Erythroblast (primary cell): ENCODE measurements at regions not wholly inside any gene's neighbourhood (a gene's known extent, or its start where the extent isn't known, plus 50 kb on each side); places are given as distances from the start of the nearest gene placed in this dataset.

Experiments used
- DNase-seq, 2 experiments: peaks; one replicate each; lab custom pipeline; 2025; lab: John Stamatoyannopoulos, UW
- GATA1 ChIP-seq: IDR thresholded peaks from 2 replicates; pipeline ENCODE4 v1.6.1; 2011; ENCODE audit warnings: low read depth, mild to moderate bottlenecking, control low read depth, low read length, moderate library complexity
- POLR2A ChIP-seq: IDR thresholded peaks from 2 replicates; pipeline ENCODE4 v1.6.1; 2011; ENCODE audit warnings: mild to moderate bottlenecking, low read length

DNA sequence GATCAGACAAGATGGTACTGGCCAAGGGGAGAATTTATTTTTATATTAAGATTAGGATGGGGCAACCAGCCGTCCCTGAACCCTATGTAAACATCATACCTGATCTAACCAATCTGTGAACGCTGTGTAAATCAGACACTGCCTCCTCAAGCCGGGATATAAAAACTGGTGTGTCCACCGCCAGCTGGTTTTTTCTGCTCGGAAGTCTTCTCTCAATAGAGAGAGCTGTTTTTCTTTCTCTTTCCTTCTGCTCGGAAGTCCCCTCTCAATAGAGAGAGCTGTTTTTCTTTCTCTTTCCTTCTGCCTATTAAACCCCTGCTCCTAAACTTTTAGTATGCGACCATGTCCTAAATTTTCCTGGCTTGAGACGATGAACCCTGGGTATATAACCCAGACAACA, 615.5 kb upstream of the NUDT12 start:
- DNase-seq: no peak
- TF ChIP-seq POLR2A: no peak
- no peak for TF ChIP-seq GATA1

DNA sequence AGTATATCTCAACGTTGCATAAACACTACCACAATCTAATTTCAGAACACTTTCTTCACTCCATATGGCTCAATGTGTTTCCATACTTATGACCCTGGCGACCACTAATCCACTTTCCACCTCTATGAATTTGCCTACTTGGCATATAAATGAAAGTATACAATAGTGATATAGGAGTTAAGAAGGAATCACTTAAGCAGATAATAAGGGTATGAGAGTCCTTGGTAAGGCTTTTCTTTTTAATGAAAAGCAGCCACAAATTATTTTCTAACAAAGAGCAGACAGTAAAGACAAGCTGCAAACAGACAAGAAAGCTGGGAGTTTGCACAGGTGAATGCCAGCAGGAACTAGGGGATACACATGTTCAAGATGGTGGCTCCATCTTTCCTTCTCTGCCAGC, 615.1 kb upstream of the NUDT12 start:
- TF ChIP-seq POLR2A: no peak
- no peak for TF ChIP-seq GATA1
- DNase-seq: no peak

DNA sequence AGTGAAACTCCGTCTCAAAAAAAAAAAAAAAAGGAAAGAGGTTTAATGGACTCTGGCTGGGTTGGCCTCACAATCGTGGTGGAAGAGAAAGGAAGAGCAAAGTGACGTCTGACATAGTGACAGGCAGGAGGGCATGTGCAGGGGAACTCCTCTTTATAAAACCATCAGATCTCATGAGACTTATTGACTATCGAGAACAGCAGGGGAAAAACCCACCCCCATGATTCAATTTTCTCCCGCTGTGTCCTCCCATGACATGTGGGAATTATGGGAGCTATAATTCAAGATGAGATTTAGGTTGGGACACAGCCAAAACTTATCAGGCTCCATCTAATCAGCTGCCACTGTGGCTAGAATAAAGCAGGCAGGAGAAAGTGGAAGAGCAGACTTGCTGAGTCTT, 610.4 kb upstream of the NUDT12 start:
- DNase-seq: no peak
- TF ChIP-seq POLR2A (no peak), GATA1 (no peak)

GRCh38 chr5:104171958-104172690, 609.5 kb upstream of the NUDT12 start:
- TF ChIP-seq GATA1: no peak
- TF ChIP-seq POLR2A: no peak
- DNase-seq: no peak

GRCh38 chr5:104170926-104171325, 608.3 kb upstream of the NUDT12 start:
- DNase-seq: no peak
- TF ChIP-seq POLR2A (no peak), GATA1 (no peak)

- DNase-seq: no peak
- TF ChIP-seq GATA1 (no peak), POLR2A (no peak)
These were observed 584.1 kb upstream of the NUDT12 start for GRCh38 chr5:104146652-104147051.

- no peak for TF ChIP-seq POLR2A
- TF ChIP-seq GATA1: no peak
- no peak for DNase-seq
These were observed 577.3 kb upstream of the NUDT12 start for GRCh38 chr5:104139840-104140239.

DNA sequence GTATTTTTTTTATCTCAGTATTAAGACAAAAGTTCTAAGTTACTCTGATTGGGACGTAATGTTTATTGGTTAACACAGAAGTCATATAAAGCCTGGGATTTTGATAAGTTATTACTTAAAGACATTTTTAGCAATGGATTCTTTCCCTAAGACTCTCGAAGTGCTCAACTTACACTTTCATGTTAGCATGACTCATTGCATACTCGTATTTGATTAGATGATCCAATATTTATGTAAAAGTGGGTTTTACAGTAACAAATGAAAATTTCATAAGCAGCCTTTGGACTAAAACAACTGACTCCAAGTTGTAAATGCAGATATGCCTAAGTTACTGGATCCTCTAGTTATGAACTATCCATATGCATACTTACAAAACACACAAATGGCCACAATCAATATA, 567.7 kb upstream of the NUDT12 start:
- no peak for TF ChIP-seq POLR2A
- no peak for TF ChIP-seq GATA1
- no peak for DNase-seq

GRCh38 chr5:104128348-104128747, 565.8 kb upstream of the NUDT12 start:
- TF ChIP-seq GATA1 (no peak), POLR2A (no peak)
- DNase-seq: no peak

DNA sequence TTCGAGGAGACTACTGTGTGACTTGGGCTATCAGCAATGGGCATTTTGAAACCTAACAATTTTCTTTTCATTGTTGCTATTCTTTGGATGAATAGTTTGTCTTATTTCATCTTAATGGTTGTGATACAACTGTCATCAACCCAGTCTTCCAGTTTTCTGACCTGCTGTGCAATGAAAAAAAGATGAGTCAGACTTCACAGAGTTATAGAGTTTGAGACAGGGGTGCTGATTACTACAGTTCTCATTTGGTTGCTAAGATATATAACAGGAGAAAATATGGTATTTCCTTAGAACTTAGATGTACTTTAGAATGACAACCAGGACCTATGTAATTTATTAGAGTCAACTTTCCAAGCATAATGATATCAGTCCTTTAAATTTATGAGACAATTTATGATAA, 564.4 kb upstream of the NUDT12 start:
- TF ChIP-seq POLR2A: no peak
- no peak for DNase-seq

DNA sequence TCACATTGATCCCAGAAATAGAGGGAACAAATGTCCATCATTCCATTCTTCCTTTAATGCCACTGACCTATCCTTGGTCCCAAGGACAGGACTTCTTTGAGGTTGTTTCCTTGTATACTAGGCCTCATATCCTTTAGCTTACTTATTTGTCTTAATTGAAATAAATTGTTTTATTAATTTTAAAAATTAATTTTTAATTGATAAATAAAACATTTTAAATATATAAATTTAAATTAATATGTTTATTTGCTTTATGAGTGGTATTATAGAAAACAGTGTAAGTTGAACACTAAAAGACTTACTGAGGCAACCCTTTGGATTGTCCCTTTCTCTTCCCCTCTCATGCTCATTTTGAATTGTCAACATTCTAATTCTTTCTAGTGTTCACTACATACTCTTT, 556.9 kb upstream of the NUDT12 start:
- TF ChIP-seq POLR2A (no peak), GATA1 (no peak)
- no peak for DNase-seq

GRCh38 chr5:104111632-104112031, 549.0 kb upstream of the NUDT12 start:
- TF ChIP-seq POLR2A (no peak), GATA1 (no peak)
- no peak for DNase-seq

- no peak for DNase-seq
- no peak for TF ChIP-seq GATA1
- TF ChIP-seq POLR2A: no peak
These were observed 533.9 kb upstream of the NUDT12 start for GRCh38 chr5:104096451-104096850.

- no peak for DNase-seq
- TF ChIP-seq POLR2A (no peak), GATA1 (no peak)
These were observed 532.9 kb upstream of the NUDT12 start for GRCh38 chr5:104095527-104095926.

DNA sequence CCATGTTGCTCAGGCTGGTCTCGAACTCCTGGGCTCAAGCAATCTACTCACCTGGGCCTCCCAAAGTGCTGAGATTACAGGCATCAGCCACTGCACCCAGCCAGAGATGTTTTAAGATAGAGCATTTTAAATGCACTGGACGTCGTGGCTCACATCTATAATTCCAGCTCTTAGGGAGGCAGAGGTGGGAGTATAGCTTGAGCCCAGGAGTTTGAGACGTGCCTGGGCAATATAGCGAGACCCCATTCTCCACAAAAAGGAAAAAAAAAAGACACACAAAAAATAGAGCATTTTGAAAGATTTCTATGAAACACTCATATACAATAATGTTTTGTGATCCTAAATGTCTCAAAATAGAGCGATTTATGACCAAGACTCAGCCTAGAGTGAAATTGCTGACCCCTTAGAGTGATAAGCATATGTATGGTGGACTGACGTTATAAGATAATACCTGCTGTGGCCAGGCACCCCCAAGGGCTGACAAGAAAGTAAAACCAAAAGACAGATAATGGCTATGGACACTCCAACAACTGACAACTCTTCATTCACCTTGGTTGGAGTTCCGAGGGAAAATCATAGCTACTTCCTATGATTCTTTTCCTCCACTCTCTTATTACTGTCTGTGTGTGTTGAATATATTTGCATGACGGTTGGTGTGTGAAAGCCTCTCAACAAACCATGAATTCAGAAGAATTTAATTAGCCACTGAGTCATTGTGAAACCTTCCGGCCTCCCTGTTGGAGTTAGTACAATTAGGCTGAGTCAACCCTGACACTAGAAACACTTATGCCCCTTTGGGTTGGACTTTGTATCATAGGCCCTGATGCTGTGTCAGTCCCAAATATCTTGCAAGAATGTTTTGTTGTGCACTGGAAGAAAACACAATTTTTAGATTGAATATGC, 526.5 kb upstream of the NUDT12 start:
- TF ChIP-seq POLR2A: no peak
- DNase-seq: no peak
